Neutrophil (primary cell): ENCODE measurements at regions not wholly inside any gene's neighbourhood (a gene's known extent, or its start where the extent isn't known, plus 50 kb on each side); places are given as distances from the start of the nearest gene placed in this dataset.

Experiments
- H3K27ac ChIP-seq: fragments of 200-600 bp; sonication (generic); 2 replicates; pipeline ENCODE4 v1.5.1; 2016; ENCODE audit warnings: mild to moderate bottlenecking, moderate library complexity
- H3K27me3 ChIP-seq: fragments of 200-600 bp; sonication (generic); 2 replicates; pipeline ENCODE4 v1.6.0; 2016; ENCODE audit warnings: mild to moderate bottlenecking
- H3K36me3 ChIP-seq: fragments of 200-600 bp; sonication (generic); 2 replicates; pipeline ENCODE4 v1.5.1; 2017
- H3K4me1 ChIP-seq, 2 experiments: fragments of 200-600 bp in 1 of 2; sonication (generic) in 1 of 2; 1 replicate in 1 of 2; 2 replicates in 1 of 2; pipeline versions ENCODE4 v1.5.1 to v1.6.1; 2013 to 2016; ENCODE audit warnings: low read depth in 1 of 2, low read length in 1 of 2, mild to moderate bottlenecking in 1 of 2, moderate library complexity in 1 of 2; ENCODE audit not compliant: control insufficient read depth in 1 of 2, insufficient read depth in 1 of 2
- H3K4me3 ChIP-seq, 2 experiments: fragments of 200-600 bp in 1 of 2; sonication (generic) in 1 of 2; 1 replicate in 1 of 2; 2 replicates in 1 of 2; pipeline ENCODE4 v1.5.1; 2013 to 2016; ENCODE audit warnings: low read depth in 1 of 2, low read length in 1 of 2, mild to moderate bottlenecking in 1 of 2, moderate library complexity in 1 of 2
- H3K9me3 ChIP-seq: fragments of 200-600 bp; sonication (generic); 2 replicates; pipeline ENCODE4 v1.5.1; 2016
- CTCF ChIP-seq: fragments of 200-600 bp; sonication (generic); IDR thresholded peaks from 2 replicates; pipeline ENCODE4 v1.5.1; 2016; ENCODE audit warnings: antibody characterized with exemption

- Histone ChIP-seq H3K36me3 (no peaks in the 10 kb centered on the region), H3K4me3 (no peak overlapping the region), H3K9me3 (no peaks in the 10 kb centered on the region)
Observed at GRCh38 chr16:72222503-72222902, 50.5 kb upstream of the PMFBP1 start.

More at GRCh38 chr16:72222503-72222902, 50.5 kb upstream of the PMFBP1 start:
- no peak for TF ChIP-seq CTCF
- peaks cover 0 to 8% of the 10 kb centered on the region in 2 experiments for H3K4me1 ChIP-seq
- no peak overlapping the region for H3K27ac ChIP-seq
- H3K27me3 ChIP-seq = no peaks in the 10 kb centered on the region
